Osteoblast (primary cell): ENCODE measurements at regions not wholly inside any gene's neighbourhood (a gene's known extent, or its start where the extent isn't known, plus 50 kb on each side); places are given as distances from the start of the nearest gene placed in this dataset.

Source experiments
- DNase-seq: peaks from one replicate; pipeline ENCODE4 v3.0.0; 2011; ENCODE audit warnings: low spot score, mixed read lengths; ENCODE audit not compliant: insufficient read length; ENCODE audit errors: missing footprints
- H2AFZ ChIP-seq: 2 replicates; pipeline ENCODE4 v1.6.0; 2011; ENCODE audit warnings: mild to moderate bottlenecking, low read length
- H3K27ac ChIP-seq: 2 replicates; pipeline ENCODE4 v1.5.1; 2011; ENCODE audit warnings: mild to moderate bottlenecking, low read depth, low read length, moderate library complexity
- H3K27me3 ChIP-seq: 2 replicates; pipeline ENCODE4 v1.6.0; 2012; ENCODE audit warnings: mild to moderate bottlenecking, control low read depth, inconsistent platforms, low read length, moderate library complexity; ENCODE audit not compliant: insufficient read depth
- H3K36me3 ChIP-seq: 2 replicates; pipeline ENCODE4 v1.5.1; 2011; ENCODE audit warnings: mild to moderate bottlenecking, low read length, control low read depth, moderate library complexity; ENCODE audit not compliant: insufficient read depth
- H3K4me1 ChIP-seq: 2 replicates; pipeline ENCODE4 v1.5.1; 2011; ENCODE audit warnings: mild to moderate bottlenecking, low read length, control low read depth, moderate library complexity; ENCODE audit not compliant: insufficient read depth
- H3K4me2 ChIP-seq: 2 replicates; pipeline ENCODE4 v1.6.0; 2011; ENCODE audit warnings: mild to moderate bottlenecking, low read length; ENCODE audit not compliant: insufficient read depth
- H3K4me3 ChIP-seq: fragments of 200-600 bp; sonication (generic); 3 replicates; pipeline ENCODE4 v1.5.1; 2012; ENCODE audit warnings: mild to moderate bottlenecking, low read length, inconsistent platforms; ENCODE audit not compliant: insufficient read depth
- H3K79me2 ChIP-seq: 2 replicates; pipeline ENCODE4 v1.6.0; 2012; ENCODE audit warnings: mild to moderate bottlenecking, low read length, control low read depth, inconsistent platforms; ENCODE audit not compliant: insufficient read depth
- H3K9me3 ChIP-seq: 2 replicates; pipeline ENCODE4 v1.5.1; 2011; ENCODE audit warnings: low read depth, low read length, control low read depth
- H4K20me1 ChIP-seq: 2 replicates; pipeline ENCODE4 v1.6.0; 2012; ENCODE audit warnings: mild to moderate bottlenecking, low read length, control low read depth; ENCODE audit not compliant: insufficient read depth
- CTCF ChIP-seq: IDR thresholded peaks from 2 replicates; pipeline ENCODE4 v1.5.1; 2011; ENCODE audit warnings: mild to moderate bottlenecking, low read depth, low read length, moderate library complexity; ENCODE audit errors: extremely low read depth

- no peaks in the 10 kb centered on the region for H3K36me3 ChIP-seq
- H3K4me1 ChIP-seq = no peaks in the 10 kb centered on the region
- no peak overlapping the region for H3K4me2 ChIP-seq
- peaks cover 24% of the 10 kb centered on the region for H3K27me3 ChIP-seq
- H2AFZ ChIP-seq = no peak overlapping the region
- no peak overlapping the region for H3K4me3 ChIP-seq
- H3K27ac ChIP-seq = no peak overlapping the region
- H3K9me3 ChIP-seq = no peaks in the 10 kb centered on the region
- no peaks in the 10 kb centered on the region for H4K20me1 ChIP-seq
- no peak for DNase-seq
- no peak for TF ChIP-seq CTCF
- no peaks in the 10 kb centered on the region for H3K79me2 ChIP-seq
These were observed 78.7 kb upstream of the SLCO4A1 start for GRCh38 chr20:62563561-62563960.

- Histone ChIP-seq H3K27me3 (peaks cover 24% of the 10 kb centered on the region), H3K9me3 (no peaks in the 10 kb centered on the region), H3K4me2 (no peak overlapping the region), H4K20me1 (no peaks in the 10 kb centered on the region), H3K79me2 (no peaks in the 10 kb centered on the region), H2AFZ (no peak overlapping the region), H3K27ac (no peak overlapping the region), H3K36me3 (no peaks in the 10 kb centered on the region), H3K4me3 (no peak overlapping the region), H3K4me1 (no peaks in the 10 kb centered on the region)
- DNase-seq = no peak
- no peak for TF ChIP-seq CTCF
These were observed 77.7 kb upstream of the SLCO4A1 start for GRCh38 chr20:62564456-62565245.

- Histone ChIP-seq H3K36me3 (no peaks in the 10 kb centered on the region), H3K79me2 (no peaks in the 10 kb centered on the region), H3K4me3 (no peak overlapping the region)
These were observed 76.0 kb upstream of the SLCO4A1 start for GRCh38 chr20:62566266-62566665.

More at GRCh38 chr20:62566266-62566665, 76.0 kb upstream of the SLCO4A1 start:
- no peaks in the 10 kb centered on the region for H3K9me3 ChIP-seq
- peaks cover 12% of the 10 kb centered on the region for H3K27me3 ChIP-seq
- no peak for DNase-seq
- H2AFZ ChIP-seq = no peak overlapping the region
- no peak overlapping the region for H3K27ac ChIP-seq
- no peak for TF ChIP-seq CTCF
- no peaks in the 10 kb centered on the region for H3K4me1 ChIP-seq
- no peaks in the 10 kb centered on the region for H4K20me1 ChIP-seq
- no peak overlapping the region for H3K4me2 ChIP-seq
